Tibial artery (tissue), 4 donors: ENCODE measurements at regions not wholly inside any gene's neighbourhood (a gene's known extent, or its start where the extent isn't known, plus 50 kb on each side); places are given as distances from the start of the nearest gene placed in this dataset.

Experiments
- DNase-seq, 2 donors: peaks; one replicate each; pipeline ENCODE4 v3.0.0-alpha.2; 2019
- H3K27ac ChIP-seq, 2 donors: fragments of 200-600 bp; sonication (generic) in 1 of 2; 1 replicate in 1 of 2; 2 replicates in 1 of 2; pipeline ENCODE4 v1.5.1; 2018 to 2019; ENCODE audit warnings: mild to moderate bottlenecking in 1 of 2
- H3K27me3 ChIP-seq, 2 donors: fragments of 200-600 bp; sonication (generic) in 1 of 2; one replicate each; pipeline versions ENCODE4 v1.5.1 to v1.6.0; 2016 to 2019
- H3K36me3 ChIP-seq, 3 donors: fragments of 200-600 bp; sonication (generic) in 2 of 3; one replicate each; pipeline ENCODE4 v1.5.1; 2016 to 2019; ENCODE audit warnings: mild to moderate bottlenecking in 2 of 3
- H3K4me1 ChIP-seq, 4 donors: fragments of 200-600 bp; sonication (generic) in 2 of 4; 1 replicate in 3 of 4; 2 replicates in 1 of 4; pipeline ENCODE4 v1.5.1; 2016 to 2019
- H3K4me3 ChIP-seq, 2 donors: fragments of 200-600 bp; sonication (generic) in 1 of 2; 1 replicate in 1 of 2; 2 replicates in 1 of 2; pipeline ENCODE4 v1.5.1; 2018 to 2019; ENCODE audit warnings: mild to moderate bottlenecking in 2 of 2
- H3K9me3 ChIP-seq, 3 donors: fragments of 200-600 bp; sonication (generic) in 1 of 3; one replicate each; pipeline ENCODE4 v1.5.1; 2016 to 2019
- intact Hi-C: fragments of 100-400 bp; cut with DNase I; formaldehyde crosslinking; loops from one replicate; pipeline ENCODE4 v1.15.0; 2023; ENCODE audit warnings: low total_unique reads
- TF ChIP-seq, protein P1 (sequence below), 2 experiments: fragments of 200-600 bp in 1 of 2; fragments of 450-650 bp in 1 of 2; IDR thresholded peaks; one replicate each; pipeline ENCODE4 v1.5.1; 2017 to 2019; ENCODE audit warnings: antibody characterized with exemption in 2 of 2, mild to moderate bottlenecking in 1 of 2, moderate library complexity in 1 of 2

DNA sequence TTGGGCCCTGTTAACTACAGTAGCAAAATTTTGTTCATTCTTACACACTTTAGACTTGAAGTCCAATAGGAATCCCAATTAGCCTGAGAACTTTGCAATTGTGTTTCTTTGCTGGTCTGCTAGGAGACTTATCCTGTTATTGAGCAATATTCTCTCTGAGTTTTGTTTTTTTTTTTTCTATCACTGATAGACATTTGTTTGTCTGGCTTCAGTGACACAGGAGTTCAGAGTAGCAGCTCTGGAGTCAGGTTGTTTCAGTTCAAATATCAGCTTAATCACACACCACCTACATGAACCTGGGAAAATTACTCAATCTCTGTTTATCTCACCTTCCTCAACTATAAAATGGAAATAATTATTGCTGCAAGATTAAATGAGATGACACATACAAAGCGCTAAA lies 360.2 kb upstream of the POU3F3 start:
- TF ChIP-seq, protein P1, sequence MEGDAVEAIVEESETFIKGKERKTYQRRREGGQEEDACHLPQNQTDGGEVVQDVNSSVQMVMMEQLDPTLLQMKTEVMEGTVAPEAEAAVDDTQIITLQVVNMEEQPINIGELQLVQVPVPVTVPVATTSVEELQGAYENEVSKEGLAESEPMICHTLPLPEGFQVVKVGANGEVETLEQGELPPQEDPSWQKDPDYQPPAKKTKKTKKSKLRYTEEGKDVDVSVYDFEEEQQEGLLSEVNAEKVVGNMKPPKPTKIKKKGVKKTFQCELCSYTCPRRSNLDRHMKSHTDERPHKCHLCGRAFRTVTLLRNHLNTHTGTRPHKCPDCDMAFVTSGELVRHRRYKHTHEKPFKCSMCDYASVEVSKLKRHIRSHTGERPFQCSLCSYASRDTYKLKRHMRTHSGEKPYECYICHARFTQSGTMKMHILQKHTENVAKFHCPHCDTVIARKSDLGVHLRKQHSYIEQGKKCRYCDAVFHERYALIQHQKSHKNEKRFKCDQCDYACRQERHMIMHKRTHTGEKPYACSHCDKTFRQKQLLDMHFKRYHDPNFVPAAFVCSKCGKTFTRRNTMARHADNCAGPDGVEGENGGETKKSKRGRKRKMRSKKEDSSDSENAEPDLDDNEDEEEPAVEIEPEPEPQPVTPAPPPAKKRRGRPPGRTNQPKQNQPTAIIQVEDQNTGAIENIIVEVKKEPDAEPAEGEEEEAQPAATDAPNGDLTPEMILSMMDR (IDR thresholded peaks at IDR 0.05) = no peak
- Histone ChIP-seq H3K36me3 (no peaks in the 10 kb centered on the region), H3K27ac (no peak overlapping the region), H3K27me3 (no peaks in the 10 kb centered on the region), H3K9me3 (no peaks in the 10 kb centered on the region), H3K4me3 (no peak overlapping the region), H3K4me1 (no peaks in the 10 kb centered on the region)
- no peak for DNase-seq
- intact Hi-C loops = no loop called here

DNA sequence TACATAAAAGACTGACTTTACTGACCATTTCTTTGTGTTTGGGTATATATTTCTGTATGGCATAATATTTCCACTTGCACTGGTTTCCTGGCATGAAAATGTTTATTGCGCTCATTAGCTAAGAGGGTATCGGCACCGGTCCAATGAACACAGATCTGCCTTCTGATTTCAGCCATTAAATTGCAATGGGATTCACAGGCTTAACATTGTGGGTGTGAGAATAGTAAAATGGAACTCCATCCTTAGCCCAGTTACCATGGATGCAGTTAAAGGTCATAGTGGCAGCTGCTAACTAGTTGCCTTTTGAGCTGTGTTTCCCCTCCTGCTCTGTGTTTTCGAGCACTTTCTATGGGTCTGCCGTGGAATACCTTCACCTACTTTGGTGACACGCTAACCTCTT lies 352.6 kb upstream of the POU3F3 start:
- Histone ChIP-seq H3K36me3 (no peaks in the 10 kb centered on the region), H3K4me3 (no peak overlapping the region), H3K4me1 (no peaks in the 10 kb centered on the region), H3K9me3 (no peaks in the 10 kb centered on the region), H3K27ac (no peak overlapping the region), H3K27me3 (no peaks in the 10 kb centered on the region)
- TF ChIP-seq, protein P1 (IDR thresholded peaks at IDR 0.05) = no peak
- DNase-seq = no peak
- intact Hi-C loops = no loop called here

DNA sequence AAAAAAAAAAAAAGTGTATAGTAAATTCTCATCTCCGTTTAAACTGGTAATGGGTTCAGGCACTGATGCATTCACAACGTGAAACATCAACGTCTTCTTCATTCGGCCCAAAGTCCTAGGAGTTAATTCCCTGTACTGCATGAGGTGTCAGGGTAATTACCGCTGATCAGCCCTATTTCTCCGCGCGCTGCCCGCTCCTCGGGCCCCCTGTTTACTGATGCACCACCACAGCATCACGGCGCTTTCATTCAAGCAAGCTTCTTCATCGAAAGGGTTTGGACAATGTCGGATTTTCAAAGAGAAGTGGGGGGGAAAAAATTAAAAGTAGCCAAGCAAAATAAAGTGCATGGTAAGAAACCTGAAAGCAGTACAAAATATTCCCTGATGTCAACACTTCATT lies 352.0 kb upstream of the POU3F3 start:
- Histone ChIP-seq H3K36me3 (no peaks in the 10 kb centered on the region), H3K4me3 (no peak overlapping the region), H3K27me3 (peaks cover 0 to 3% of the 10 kb centered on the region in 2 donors), H3K4me1 (no peaks in the 10 kb centered on the region), H3K9me3 (no peaks in the 10 kb centered on the region), H3K27ac (no peak overlapping the region)
- TF ChIP-seq, protein P1 (IDR thresholded peaks at IDR 0.05) = no peak
- intact Hi-C loops = no loop called here
- DNase-seq = no peak

DNA sequence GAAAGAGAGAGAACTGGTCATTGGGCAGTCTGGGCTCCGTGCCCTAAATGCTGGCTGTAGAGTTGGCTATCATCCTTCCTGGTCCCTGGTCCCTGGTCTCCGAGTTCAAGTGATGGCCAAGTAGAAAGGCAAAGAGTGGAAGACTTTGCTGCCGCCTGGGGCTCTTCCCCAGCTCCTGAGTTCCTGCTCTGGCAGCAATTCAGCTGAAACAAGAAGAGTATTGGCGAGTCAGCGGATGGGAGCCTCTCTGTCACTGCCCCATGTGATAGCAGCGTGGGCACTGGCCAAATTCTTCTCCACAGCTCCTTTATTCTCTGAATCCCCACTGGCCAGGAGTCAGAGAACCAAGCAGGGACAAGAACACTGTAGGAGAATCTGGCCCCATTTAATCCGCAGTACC lies 351.0 kb upstream of the POU3F3 start:
- H3K27ac ChIP-seq = no peak overlapping the region
- intact Hi-C loops = no loop called here
- H3K9me3 ChIP-seq = no peaks in the 10 kb centered on the region
- TF ChIP-seq, protein P1 (IDR thresholded peaks at IDR 0.05) = no peak
- no peaks in the 10 kb centered on the region for H3K36me3 ChIP-seq
- DNase-seq = no peak
- H3K4me3 ChIP-seq = no peak overlapping the region
- peaks cover 0 to 3% of the 10 kb centered on the region in 2 donors for H3K27me3 ChIP-seq
- no peaks in the 10 kb centered on the region for H3K4me1 ChIP-seq

DNA sequence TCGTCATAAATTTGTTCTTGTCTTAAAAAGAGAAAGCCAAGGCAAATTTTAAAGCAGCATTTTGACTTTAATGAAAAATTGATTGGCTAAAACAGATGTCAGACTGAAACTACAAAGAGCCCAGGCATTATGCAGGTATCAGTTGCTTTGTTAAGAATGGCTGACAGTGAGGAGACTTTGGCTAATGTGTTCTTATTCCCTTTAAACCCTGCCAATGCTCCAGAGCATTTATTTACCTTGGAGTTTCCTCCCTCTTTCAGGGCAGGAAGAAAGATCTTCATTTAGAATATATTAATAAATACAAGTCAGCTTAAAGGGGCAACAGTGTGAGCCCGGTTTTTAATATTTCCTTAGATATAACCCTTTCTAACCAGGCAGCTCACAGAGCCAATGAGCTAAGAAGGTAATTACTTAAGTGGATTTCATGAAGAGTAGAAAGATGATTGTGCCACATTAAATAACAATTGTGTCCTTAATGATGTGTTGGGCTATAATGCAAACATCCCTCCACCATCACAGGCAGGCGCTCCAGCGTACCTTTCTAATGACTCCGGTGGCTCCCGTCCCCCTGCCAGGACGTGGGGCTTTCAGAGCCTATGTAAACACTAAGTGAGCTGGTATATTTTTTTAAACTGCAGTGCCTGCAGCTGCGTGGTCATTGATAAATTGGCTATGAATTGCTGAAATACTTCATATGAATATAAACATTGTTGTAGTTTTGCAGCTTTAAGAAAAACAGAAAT lies 349.4 kb upstream of the POU3F3 start:
- no peak for DNase-seq
- TF ChIP-seq, protein P1 (IDR thresholded peaks at IDR 0.05) = no peak
- Histone ChIP-seq H3K9me3 (no peaks in the 10 kb centered on the region), H3K27ac (no peak overlapping the region), H3K4me1 (no peaks in the 10 kb centered on the region), H3K36me3 (no peaks in the 10 kb centered on the region), H3K4me3 (no peak overlapping the region), H3K27me3 (peaks cover 0 to 3% of the 10 kb centered on the region in 2 donors)
- intact Hi-C loops = no loop called here
